OCI-LY1 (cell line): ENCODE measurements at regions not wholly inside any gene's neighbourhood (a gene's known extent, or its start where the extent isn't known, plus 50 kb on each side); places are given as distances from the start of the nearest gene placed in this dataset.
"Not testable (repeated sequence)": the region's sequence is repeated elsewhere in the genome, so short reads cannot be mapped to it uniquely, and the experiment has no call there.

Experiments used
- H2AFZ ChIP-seq: fragments of 200-600 bp; sonication (generic), shearing (Covaris generic); 2 replicates; pipeline ENCODE4 v1.6.0; 2014; ENCODE audit warnings: antibody characterized with exemption, mild to moderate bottlenecking, low read length
- H3F3A ChIP-seq: fragments of 200-600 bp; sonication (generic), shearing (Covaris generic); 2 replicates; pipeline ENCODE4 v1.6.0; 2014; ENCODE audit warnings: mild to moderate bottlenecking, antibody characterized with exemption, low read length, moderate library complexity; ENCODE audit not compliant: insufficient read depth
- H3K27ac ChIP-seq: fragments of 200-600 bp; sonication (generic); 2 replicates; pipeline ENCODE4 v1.5.1; 2014; ENCODE audit warnings: low read length, mixed run types, mild to moderate bottlenecking, low read depth; ENCODE audit not compliant: poor library complexity, severe bottlenecking
- H3K27me3 ChIP-seq: fragments of 200-600 bp; sonication (generic); 2 replicates; pipeline ENCODE4 v1.6.0; 2014; ENCODE audit warnings: antibody characterized with exemption, mild to moderate bottlenecking, low read length, moderate library complexity; ENCODE audit not compliant: insufficient read depth
- H3K36me3 ChIP-seq: fragments of 200-600 bp; sonication (generic); 2 replicates; pipeline ENCODE4 v1.6.1; 2014; ENCODE audit warnings: mild to moderate bottlenecking, antibody characterized with exemption, low read length, moderate library complexity, mixed read lengths; ENCODE audit not compliant: insufficient read depth
- H3K4me1 ChIP-seq: fragments of 200-600 bp; sonication (generic); 2 replicates; pipeline ENCODE4 v1.5.1; 2014; ENCODE audit warnings: mild to moderate bottlenecking, low read length, moderate library complexity; ENCODE audit not compliant: insufficient read depth, severe bottlenecking
- H3K4me2 ChIP-seq: fragments of 200-600 bp; sonication (generic), shearing (Covaris generic); 2 replicates; pipeline ENCODE4 v1.6.1; 2014; ENCODE audit warnings: low read length
- H3K4me3 ChIP-seq: fragments of 200-600 bp; sonication (generic); 2 replicates; pipeline ENCODE4 v1.5.1; 2014; ENCODE audit warnings: low read length, low read depth, mild to moderate bottlenecking, mixed read lengths; ENCODE audit not compliant: poor library complexity, severe bottlenecking
- H3K79me2 ChIP-seq: fragments of 200-600 bp; shearing (Covaris generic); 2 replicates; pipeline ENCODE4 v1.6.1; 2016; ENCODE audit warnings: mixed run types, low read length, mixed read lengths; ENCODE audit not compliant: insufficient read depth
- H3K9ac ChIP-seq: fragments of 200-600 bp; sonication (generic), shearing (Covaris generic); 2 replicates; pipeline ENCODE4 v1.6.1; 2014; ENCODE audit warnings: mild to moderate bottlenecking, low read length, mixed read lengths
- H3K9me2 ChIP-seq: fragments of 200-600 bp; sonication (generic), shearing (Covaris generic); 2 replicates; pipeline ENCODE4 v1.6.1; 2014; ENCODE audit warnings: low read depth, mild to moderate bottlenecking, low read length, mixed read lengths
- H3K9me3 ChIP-seq: fragments of 200-600 bp; shearing (Covaris generic); 2 replicates; pipeline ENCODE4 v1.6.1; 2014; ENCODE audit warnings: low read length, mixed read lengths
- H4K20me1 ChIP-seq: fragments of 200-600 bp; sonication (generic), shearing (Covaris generic); 2 replicates; pipeline ENCODE4 v1.6.0; 2016; ENCODE audit warnings: mild to moderate bottlenecking, low read length; ENCODE audit not compliant: insufficient read depth
- CTCF ChIP-seq: fragments of 200-600 bp; sonication (generic), shearing (Covaris generic); IDR thresholded peaks from 2 replicates; pipeline ENCODE4 v1.5.1; 2017; ENCODE audit warnings: mild to moderate bottlenecking, antibody characterized with exemption, low read length, moderate library complexity, mixed read lengths
- EZH2 ChIP-seq: fragments of 200-600 bp; sonication (generic), shearing (Covaris generic); IDR thresholded peaks from 2 replicates; pipeline ENCODE4 v1.8.0; 2017; ENCODE audit warnings: borderline replicate concordance, mixed run types, mild to moderate bottlenecking, antibody characterized with exemption, low read length, moderate library complexity, mixed read lengths

GRCh38 chr2:242017086-242017485, 147.6 kb downstream of the RTP5 start:
- no peaks in the 10 kb centered on the region for H3K36me3 ChIP-seq
- H3K9ac ChIP-seq = no peak overlapping the region
- TF ChIP-seq EZH2 = no peak
- no peak for TF ChIP-seq CTCF
- no peaks in the 10 kb centered on the region for H3K27me3 ChIP-seq
- no peaks in the 10 kb centered on the region for H3F3A ChIP-seq
- no peak overlapping the region for H2AFZ ChIP-seq
- H4K20me1 ChIP-seq = no peaks in the 10 kb centered on the region
- H3K79me2 ChIP-seq = no peaks in the 10 kb centered on the region
- no peaks in the 10 kb centered on the region for H3K9me3 ChIP-seq
- no peak overlapping the region for H3K27ac ChIP-seq
- H3K4me2 ChIP-seq = no peak overlapping the region
- H3K4me1 ChIP-seq = no peaks in the 10 kb centered on the region
- no peaks in the 10 kb centered on the region for H3K9me2 ChIP-seq
- H3K4me3 ChIP-seq = no peak overlapping the region

- not testable (repeated sequence) for H3K4me3 ChIP-seq, H3K4me2 ChIP-seq, H3K27ac ChIP-seq, H3K9ac ChIP-seq, H2AFZ ChIP-seq, H4K20me1 ChIP-seq, H3K36me3 ChIP-seq, H3F3A ChIP-seq, H3K27me3 ChIP-seq, H3K79me2 ChIP-seq, H3K9me3 ChIP-seq, H3K4me1 ChIP-seq, H3K9me2 ChIP-seq
These were observed 148.9 kb downstream of the RTP5 start for GRCh38 chr2:242018416-242018815.

- Histone ChIP-seq H3K27me3 (no peaks in the 10 kb centered on the region), H3K4me2 (no peak overlapping the region), H3K4me1 (no peaks in the 10 kb centered on the region)
These were observed 149.8 kb downstream of the RTP5 start for GRCh38 chr2:242019344-242019743.

More at GRCh38 chr2:242019344-242019743, 149.8 kb downstream of the RTP5 start:
- Histone ChIP-seq H3K36me3 (no peaks in the 10 kb centered on the region), H3K79me2 (no peaks in the 10 kb centered on the region), H3K9me3 (no peaks in the 10 kb centered on the region), H3K27ac (no peak overlapping the region), H3K9me2 (no peaks in the 10 kb centered on the region), H3K4me3 (no peak overlapping the region), H3F3A (no peaks in the 10 kb centered on the region), H2AFZ (no peak overlapping the region), H3K9ac (no peak overlapping the region), H4K20me1 (no peaks in the 10 kb centered on the region)
- TF ChIP-seq CTCF = no peak
- TF ChIP-seq EZH2 = no peak
